Progenitor cell of endocrine pancreas (in vitro differentiated cells): ENCODE measurements at regions not wholly inside any gene's neighbourhood (a gene's known extent, or its start where the extent isn't known, plus 50 kb on each side); places are given as distances from the start of the nearest gene placed in this dataset.
"Not testable (repeated sequence)": the region's sequence is repeated elsewhere in the genome, so short reads cannot be mapped to it uniquely, and the experiment has no call there.

Source experiments
- DNase-seq: peaks from one replicate; pipeline ENCODE4 v3.0.0; 2021; ENCODE audit warnings: low spot score; ENCODE audit not compliant: unreplicated experiment
- H3K27ac Mint-ChIP-seq: 2 replicates; pipeline ENCODE4 v1.8.0; 2021; ENCODE audit warnings: mild to moderate bottlenecking, moderate library complexity, mixed read lengths
- H3K27me3 Mint-ChIP-seq: 2 replicates; pipeline ENCODE4 v1.8.0; 2021; ENCODE audit warnings: mixed read lengths
- H3K36me3 Mint-ChIP-seq: 2 replicates; pipeline ENCODE4 v1.8.0; 2022; ENCODE audit warnings: mixed read lengths; ENCODE audit not compliant: insufficient read depth
- H3K4me1 Mint-ChIP-seq: 2 replicates; pipeline ENCODE4 v1.8.0; 2021; ENCODE audit warnings: low read depth, mixed read lengths
- H3K4me3 Mint-ChIP-seq: 2 replicates; pipeline ENCODE4 v1.8.0; 2021; ENCODE audit warnings: low read depth, mild to moderate bottlenecking, moderate library complexity, mixed read lengths
- H3K9me3 Mint-ChIP-seq: 2 replicates; pipeline ENCODE4 v1.8.0; 2021; ENCODE audit warnings: low read depth, mixed read lengths
- TF ChIP-seq, protein P1 (sequence below): fragments of 200-600 bp; sonication (generic); IDR thresholded peaks from one replicate; pipeline ENCODE4 v1.5.0; 2021; ENCODE audit warnings: antibody characterized with exemption, mild to moderate bottlenecking; ENCODE audit not compliant: unreplicated experiment

DNA sequence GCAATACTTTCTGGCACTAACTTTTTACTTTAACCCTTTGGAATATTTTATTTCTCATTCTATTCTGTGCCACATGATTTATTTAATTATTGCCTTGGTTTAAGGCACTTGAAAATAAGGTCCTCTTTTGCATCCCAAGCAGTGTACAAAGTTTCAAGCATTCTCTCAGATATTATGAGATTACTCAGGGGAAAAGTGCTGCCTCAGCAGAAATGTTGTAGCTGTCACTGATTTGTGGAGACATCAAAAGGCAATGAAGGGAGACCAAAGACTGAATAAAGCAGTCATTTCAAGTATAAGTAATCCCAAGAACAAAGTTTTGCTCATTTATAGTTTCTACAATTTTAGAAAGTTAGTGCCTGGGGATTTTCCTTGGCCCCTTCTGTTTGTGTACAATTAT lies 253.0 kb downstream of the RNF144B start:
- Mint-ChIP-seq H3K4me3 (no peak overlapping the region), H3K27me3 (peaks cover 11% of the 10 kb centered on the region), H3K27ac (no peak overlapping the region), H3K36me3 (no peaks in the 10 kb centered on the region), H3K4me1 (no peaks in the 10 kb centered on the region), H3K9me3 (peaks cover 8% of the 10 kb centered on the region)
- TF ChIP-seq, protein P1, sequence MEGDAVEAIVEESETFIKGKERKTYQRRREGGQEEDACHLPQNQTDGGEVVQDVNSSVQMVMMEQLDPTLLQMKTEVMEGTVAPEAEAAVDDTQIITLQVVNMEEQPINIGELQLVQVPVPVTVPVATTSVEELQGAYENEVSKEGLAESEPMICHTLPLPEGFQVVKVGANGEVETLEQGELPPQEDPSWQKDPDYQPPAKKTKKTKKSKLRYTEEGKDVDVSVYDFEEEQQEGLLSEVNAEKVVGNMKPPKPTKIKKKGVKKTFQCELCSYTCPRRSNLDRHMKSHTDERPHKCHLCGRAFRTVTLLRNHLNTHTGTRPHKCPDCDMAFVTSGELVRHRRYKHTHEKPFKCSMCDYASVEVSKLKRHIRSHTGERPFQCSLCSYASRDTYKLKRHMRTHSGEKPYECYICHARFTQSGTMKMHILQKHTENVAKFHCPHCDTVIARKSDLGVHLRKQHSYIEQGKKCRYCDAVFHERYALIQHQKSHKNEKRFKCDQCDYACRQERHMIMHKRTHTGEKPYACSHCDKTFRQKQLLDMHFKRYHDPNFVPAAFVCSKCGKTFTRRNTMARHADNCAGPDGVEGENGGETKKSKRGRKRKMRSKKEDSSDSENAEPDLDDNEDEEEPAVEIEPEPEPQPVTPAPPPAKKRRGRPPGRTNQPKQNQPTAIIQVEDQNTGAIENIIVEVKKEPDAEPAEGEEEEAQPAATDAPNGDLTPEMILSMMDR, result no peak
- DNase-seq, result no peak

DNA sequence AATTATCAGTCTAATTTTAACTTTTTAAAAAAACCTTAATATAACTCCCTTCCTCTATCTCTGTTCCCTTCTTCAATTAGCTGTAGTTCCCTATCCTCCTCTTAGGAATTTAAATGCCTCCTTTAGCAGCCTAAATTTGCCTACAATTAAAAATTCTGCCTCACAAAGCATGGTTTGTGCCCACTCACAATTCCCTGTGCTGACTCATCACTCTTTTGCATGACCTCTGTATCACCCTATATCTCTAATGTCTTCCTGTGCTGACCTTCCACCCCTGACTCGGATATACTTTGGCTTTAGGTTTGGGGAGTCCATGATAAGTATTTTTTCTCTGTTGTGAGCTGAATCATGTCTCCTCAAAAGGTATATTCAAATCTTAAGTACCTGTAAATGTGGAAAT lies 253.6 kb downstream of the RNF144B start:
- TF ChIP-seq, protein P1, result no peak
- H3K36me3 Mint-ChIP-seq, result no peaks in the 10 kb centered on the region

DNA sequence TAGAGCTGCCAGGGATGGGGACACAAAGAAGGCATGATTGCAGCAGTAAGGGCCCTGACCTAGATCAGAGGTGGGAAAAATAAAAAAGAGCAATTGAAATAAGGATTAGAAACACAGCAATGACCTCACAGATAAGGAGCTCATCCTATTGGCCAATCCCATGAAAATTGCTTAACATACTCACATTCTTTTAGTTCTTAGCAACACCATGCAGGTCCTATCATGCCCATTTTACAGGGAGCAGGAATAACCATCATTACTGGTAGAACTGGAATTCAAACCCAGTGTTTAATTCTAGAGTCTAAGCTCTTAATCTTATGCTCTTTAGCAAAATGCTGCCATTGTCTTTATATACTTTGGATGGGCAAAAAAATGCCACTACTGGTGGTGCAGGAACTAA lies 267.7 kb downstream of the RNF144B start:
- Mint-ChIP-seq H3K36me3 (no peaks in the 10 kb centered on the region), H3K27ac (no peak overlapping the region), H3K4me3 (no peak overlapping the region), H3K4me1 (no peaks in the 10 kb centered on the region), H3K27me3 (peaks cover 9% of the 10 kb centered on the region), H3K9me3 (peaks cover 18% of the 10 kb centered on the region)
- no peak for DNase-seq
- TF ChIP-seq, protein P1, result no peak

More for the DNA sequence above, 253.6 kb downstream of the RNF144B start:
- Mint-ChIP-seq H3K27me3 (peaks cover 11% of the 10 kb centered on the region), H3K27ac (no peak overlapping the region), H3K4me1 (no peaks in the 10 kb centered on the region), H3K9me3 (peaks cover 8% of the 10 kb centered on the region), H3K4me3 (no peak overlapping the region)
- no peak for DNase-seq

DNA sequence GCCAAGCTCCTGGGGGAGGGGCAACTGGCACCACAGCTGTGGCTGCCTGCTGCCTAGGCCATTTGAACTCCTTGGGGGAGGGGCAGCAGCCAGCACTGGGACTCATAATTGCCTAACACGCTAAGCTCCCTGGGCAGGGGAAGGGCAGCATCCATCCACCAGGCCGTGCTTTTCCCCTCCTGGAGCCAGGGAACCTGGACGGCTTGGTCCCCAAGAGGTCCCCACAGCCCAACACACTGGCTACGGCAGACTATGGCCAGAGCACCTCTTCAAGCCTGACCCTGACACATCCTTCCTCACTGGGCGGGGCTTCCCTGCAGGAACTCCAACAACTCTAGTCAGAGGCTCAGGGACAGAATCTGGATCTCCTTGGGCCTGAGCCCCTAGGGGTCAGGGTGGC lies 269.4 kb downstream of the RNF144B start:
- H3K4me3 Mint-ChIP-seq, result no peak overlapping the region
- no peak overlapping the region for H3K27ac Mint-ChIP-seq
- DNase-seq, result no peak
- peaks cover 4% of the 10 kb centered on the region for H3K27me3 Mint-ChIP-seq
- no peaks in the 10 kb centered on the region for H3K36me3 Mint-ChIP-seq
- peaks cover 20% of the 10 kb centered on the region for H3K9me3 Mint-ChIP-seq
- TF ChIP-seq, protein P1, result no peak
- no peaks in the 10 kb centered on the region for H3K4me1 Mint-ChIP-seq

DNA sequence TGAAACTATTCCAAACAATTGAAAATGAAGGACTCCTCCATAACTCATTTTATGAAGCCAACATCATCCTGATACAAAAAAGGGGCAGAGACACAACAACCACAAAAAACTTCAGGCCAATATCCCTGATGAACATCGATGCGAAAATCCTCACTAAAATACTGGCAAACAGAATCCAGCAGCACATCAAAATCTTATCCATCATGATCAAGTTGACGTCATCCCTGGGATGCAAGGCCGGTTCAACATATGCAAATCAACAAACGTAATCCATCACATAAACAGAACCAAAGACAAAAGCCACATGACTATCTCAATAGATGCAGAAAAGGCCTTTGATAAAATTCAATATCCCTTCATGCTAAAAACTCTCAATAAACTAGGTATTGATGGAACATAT lies 272.8 kb downstream of the RNF144B start:
- H3K27ac Mint-ChIP-seq, H3K36me3 Mint-ChIP-seq, H3K4me1 Mint-ChIP-seq, H3K27me3 Mint-ChIP-seq, DNase-seq, H3K4me3 Mint-ChIP-seq: not testable (repeated sequence)
- H3K9me3 Mint-ChIP-seq, result peaks cover 23% of the 10 kb centered on the region

DNA sequence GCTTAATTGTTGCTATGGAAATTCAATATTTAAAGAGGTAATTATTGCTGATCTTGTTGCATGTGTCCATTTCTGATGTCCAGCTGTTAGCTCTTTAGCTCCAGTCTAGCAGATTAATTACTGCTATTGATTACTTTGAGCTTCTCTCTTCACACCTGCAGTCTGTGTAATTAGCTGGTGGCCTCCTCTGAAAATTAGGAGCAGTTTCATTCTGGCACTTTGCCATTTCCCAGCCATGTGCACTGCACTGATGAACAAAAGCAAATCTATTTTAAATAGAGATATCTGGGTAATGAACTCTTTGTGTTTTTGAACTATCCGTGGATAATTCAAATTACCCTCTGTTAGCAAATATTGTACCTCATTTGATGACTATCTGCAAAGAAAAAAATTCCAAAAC lies 275.9 kb downstream of the RNF144B start:
- peaks cover 15% of the 10 kb centered on the region for H3K9me3 Mint-ChIP-seq
- no peaks in the 10 kb centered on the region for H3K27me3 Mint-ChIP-seq
- peaks cover 6% of the 10 kb centered on the region for H3K4me1 Mint-ChIP-seq
- no peak overlapping the region for H3K27ac Mint-ChIP-seq
- H3K4me3 Mint-ChIP-seq, result no peak overlapping the region
- no peak for DNase-seq
- no peaks in the 10 kb centered on the region for H3K36me3 Mint-ChIP-seq
- TF ChIP-seq, protein P1, result no peak
